UCSD-AML1 (cell line): ENCODE measurements at regions not wholly inside any gene's neighbourhood (a gene's known extent, or its start where the extent isn't known, plus 50 kb on each side); places are given as distances from the start of the nearest gene placed in this dataset.

Experiments used
- DNase-seq: peaks from one replicate; lab custom pipeline; 2025; ENCODE audit not compliant: unreplicated experiment; lab: John Stamatoyannopoulos, UW

DNA sequence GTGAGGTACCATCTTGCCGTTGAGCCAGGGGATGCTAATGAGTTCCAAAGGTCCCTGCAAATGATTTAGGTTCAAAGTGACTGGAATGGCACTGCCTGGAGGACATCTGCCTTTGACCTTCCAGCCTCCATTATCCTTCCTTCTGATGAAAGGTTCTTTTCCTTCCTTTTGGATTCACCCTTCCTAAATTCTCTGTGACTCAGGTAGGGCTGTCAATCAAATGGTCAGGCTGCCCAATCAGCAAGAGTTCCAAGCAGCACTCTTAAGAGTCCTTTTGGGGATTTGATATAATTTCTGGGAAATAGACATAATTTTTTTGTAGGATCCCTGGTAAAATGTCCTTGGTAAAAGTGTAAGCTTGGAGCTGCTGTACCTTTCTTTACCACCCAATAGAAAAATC lies 58.8 kb upstream of the LMO4 start:
- DNase-seq: no peak

- no peak for DNase-seq
These were observed 55.4 kb upstream of the LMO4 start for GRCh38 chr1:87273291-87273690.

DNA sequence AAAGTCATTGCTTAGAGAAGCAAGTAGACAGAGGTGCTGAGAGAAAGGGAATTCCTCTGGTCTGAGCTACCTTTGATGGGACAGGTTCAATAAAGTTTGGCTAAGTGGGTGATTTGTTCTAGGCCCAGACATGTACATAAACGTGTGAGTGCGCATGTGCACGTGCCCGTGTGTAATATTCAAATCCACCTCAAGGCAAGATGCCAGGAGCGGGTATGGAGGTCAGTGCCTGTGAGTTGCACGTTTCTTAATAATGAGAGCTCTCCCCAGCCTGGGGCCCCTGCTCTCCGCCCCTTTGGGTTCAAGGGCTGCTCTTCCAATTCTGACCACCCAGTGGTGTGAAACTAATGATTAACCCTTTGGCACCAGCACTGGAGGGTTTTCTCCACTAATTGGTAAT lies 53.8 kb upstream of the LMO4 start:
- no peak for DNase-seq

- DNase-seq: no peak
These were observed 49.7 kb upstream of the LMO4 start for GRCh38 chr1:87278825-87279535.
